K562 (cell line): ENCODE measurements at regions not wholly inside any gene's neighbourhood (a gene's known extent, or its start where the extent isn't known, plus 50 kb on each side); places are given as distances from the start of the nearest gene placed in this dataset.

Source experiments
- ATAC-seq: fragments of 200-7000 bp; cut with Tn5 transposase; 3 replicates; pipeline ENCODE4 v1.9.1; 2020; ENCODE audit warnings: moderate library complexity
- BruUV-seq: library from RNA; stranded (reverse); fragments of 400-500 nt; replicated peaks from 2 replicates; lab custom pipeline; 2021; lab: Mats Ljungman, UMichigan
- CTCF ChIA-PET: fragments of 300-600 bp; formaldehyde crosslinking; extraction: SDS; loops from one replicate; lab custom pipeline; 2021; ENCODE audit warnings: low intra/inter-chr PET ratio; lab: Yijun Ruan, JAX
- POLR2A ChIA-PET: fragments of 300-600, 350-650 bp; sonication (Branson Sonifier 250); formaldehyde crosslinking; extraction: SDS; loops from one replicate; lab custom pipeline; 2021; ENCODE audit warnings: antibody characterized with exemption, inconsistent platforms; lab: Yijun Ruan, JAX
- DNase-seq, 4 experiments: peaks; one replicate each; pipeline versions ENCODE4 v3.0.0 to v3.0.0-alpha.2; 2011 to 2018; ENCODE audit warnings: low spot score in 3 of 4, mixed read lengths in 3 of 4; ENCODE audit errors: extremely low read depth in 1 of 4
- FAIRE-seq: peaks from 2 replicates; lab custom pipeline; 2011; peaks lifted over from hg19 to GRCh38; lab: Jason Lieb, UNC
- H2AFZ ChIP-seq: 2 replicates; pipeline ENCODE4 v1.6.0; 2011; ENCODE audit warnings: low read depth, low read length, control low read depth, inconsistent platforms
- H3K27ac ChIP-seq: fragments of 200-600 bp; 3 replicates; pipeline ENCODE4 v1.8.0; 2011; ENCODE audit warnings: low read depth, mild to moderate bottlenecking, control low read depth, inconsistent platforms, low read length, moderate library complexity, mixed read lengths; ENCODE audit errors: extremely low read depth
- H3K27me3 ChIP-seq, 2 experiments: fragments of 300-600 bp in 1 of 2; 2 replicates in 1 of 2; 3 replicates in 1 of 2; pipeline versions ENCODE4 v1.6.0 to v1.8.0; 2011; ENCODE audit warnings: inconsistent platforms in 2 of 2, low read length in 2 of 2, mild to moderate bottlenecking in 1 of 2, mixed read lengths in 1 of 2, moderate library complexity in 1 of 2; ENCODE audit not compliant: control insufficient read depth in 2 of 2, insufficient read depth in 2 of 2
- H3K36me3 ChIP-seq: fragments of 300-600 bp; 3 replicates; pipeline ENCODE4 v1.8.0; 2011; ENCODE audit warnings: mild to moderate bottlenecking, low read length, inconsistent platforms; ENCODE audit not compliant: control insufficient read depth, insufficient read depth
- H3K4me1 ChIP-seq, 2 experiments: fragments of 200-600 bp in 1 of 2; replicated peaks in 1 of 2; 2 replicates in 1 of 2; 3 replicates in 1 of 2; pipeline versions ENCODE4 v1.5.1 to v1.8.0; 2011; ENCODE audit warnings: inconsistent platforms in 2 of 2, low read length in 2 of 2, mild to moderate bottlenecking in 1 of 2, mixed read lengths in 1 of 2, moderate library complexity in 1 of 2; ENCODE audit not compliant: control insufficient read depth in 2 of 2, insufficient read depth in 2 of 2
- H3K4me2 ChIP-seq: 2 replicates; pipeline ENCODE4 v1.6.1; 2011; ENCODE audit warnings: low read length, control low read depth, inconsistent platforms, mixed read lengths; ENCODE audit not compliant: insufficient read depth
- H3K4me3 ChIP-seq: fragments of 200-600 bp; sonication (generic), shearing (Covaris generic); 2 replicates; pipeline ENCODE4 v1.5.1; 2016; ENCODE audit warnings: control low read depth, inconsistent platforms
- H3K79me2 ChIP-seq: fragments of 200-600 bp; 3 replicates; pipeline ENCODE4 v1.8.0; 2011; ENCODE audit warnings: low read length, inconsistent platforms; ENCODE audit not compliant: control insufficient read depth, insufficient read depth
- H3K9ac ChIP-seq, 2 experiments: 2 replicates each; pipeline versions ENCODE4 v1.6.0 to v1.6.1; 2011; ENCODE audit warnings: low read depth in 2 of 2, low read length in 2 of 2, control low read depth in 1 of 2, inconsistent platforms in 1 of 2, mild to moderate bottlenecking in 1 of 2, mixed read lengths in 1 of 2; ENCODE audit not compliant: insufficient read depth in 1 of 2
- H3K9me1 ChIP-seq: one replicate; pipeline ENCODE4 v1.6.0; 2011; ENCODE audit warnings: inconsistent platforms, mild to moderate bottlenecking, low read length, moderate library complexity; ENCODE audit not compliant: control insufficient read depth, insufficient read depth
- H3K9me3 ChIP-seq: replicated peaks from 2 replicates; pipeline ENCODE4 v1.5.1; 2011; ENCODE audit warnings: low read depth, low read length, inconsistent platforms; ENCODE audit not compliant: control insufficient read depth, insufficient read depth
- H4K20me1 ChIP-seq: replicated peaks from 2 replicates; pipeline ENCODE4 v1.6.1; 2011; ENCODE audit warnings: low read length, inconsistent platforms, mixed read lengths; ENCODE audit not compliant: control insufficient read depth, insufficient read depth
- CREB3 ChIP-seq: fragments of 450-650 bp; conservative IDR thresholded peaks from 2 replicates; pipeline ENCODE4 v1.6.1; 2016; ENCODE audit warnings: missing genetic modification characterization, low read depth, mild to moderate bottlenecking, missing compliant biosample characterization, moderate library complexity
- GMEB1 ChIP-seq: fragments of 250-450 bp; sonication (Bioruptor Pico); IDR thresholded peaks from 2 replicates; pipeline ENCODE4 v1.4.0; 2020; ENCODE audit warnings: mild to moderate bottlenecking
- HNRNPH1 ChIP-seq: fragments of 200-400 bp; formaldehyde crosslinking; optimal IDR thresholded peaks from 2 replicates; pipeline ENCODE3; 2017; ENCODE audit warnings: low read depth, mild to moderate bottlenecking, low read length, moderate library complexity
- KDM1A ChIP-seq, 2 experiments: fragments of 450-650 bp; IDR thresholded peaks; 2 replicates each; pipeline ENCODE4 v1.6.1; 2016; ENCODE audit warnings: mild to moderate bottlenecking in 2 of 2
- NR2C1 ChIP-seq, 2 experiments: fragments of 450-650 bp; IDR thresholded peaks; 2 replicates each; pipeline ENCODE4 v1.6.1; 2017; ENCODE audit warnings: mild to moderate bottlenecking in 2 of 2, antibody characterized with exemption in 1 of 2, inconsistent platforms in 1 of 2, missing compliant biosample characterization in 1 of 2, missing genetic modification characterization in 1 of 2
- SREBF2 ChIP-seq: sonication (generic); formaldehyde crosslinking; IDR thresholded peaks from 2 replicates; pipeline ENCODE4 v1.4.0; 2020; ENCODE audit warnings: mild to moderate bottlenecking, missing genetic modification reagents
- TSC22D4 ChIP-seq: fragments of 450-650 bp; IDR thresholded peaks from 2 replicates; pipeline ENCODE4 v1.6.1; 2016; ENCODE audit warnings: missing genetic modification characterization, missing biosample characterization, control low read depth
- ZC3H11A ChIP-seq: IDR thresholded peaks from 2 replicates; pipeline ENCODE4 v1.6.1; 2012; ENCODE audit warnings: low read depth, low read length, improper control_type of control experiment
- ZNF311 ChIP-seq: fragments of 250-450 bp; sonication (Bioruptor Pico); IDR thresholded peaks from 2 replicates; pipeline ENCODE4 v1.4.0; 2020; ENCODE audit warnings: mild to moderate bottlenecking, moderate library complexity
- WGBS: fragments of 100-300 bp; shearing (Covaris generic); methylation state at CpG from one replicate; pipeline ENCODE4 v1.1.6; 2016; ENCODE audit warnings: low coverage, mixed read lengths; ENCODE audit not compliant: insufficient coverage; ENCODE audit errors: missing lambda C conversion rate; 5-methylcytosine and 5-hydroxymethylcytosine counted together
- in situ Hi-C: fragments of 300-500 bp; cut with MboI; formaldehyde crosslinking; loops from 4 replicates; pipeline ENCODE4 v1.15.0; 2018; ENCODE audit warnings: inconsistent platforms, mixed read lengths
- intact Hi-C: fragments of 100-400 bp; cut with micrococcal nuclease; formaldehyde crosslinking; loops from 2 replicates; pipeline ENCODE4 v1.14.2; 2022

GRCh38 chr20:40457404-40457803 is 231.6 kb downstream of the MAFB start:
- Histone ChIP-seq H3K27me3 (no peaks in the 10 kb centered on the region), H3K4me3 (no peak overlapping the region), H2AFZ (no peak overlapping the region), H4K20me1 (no peaks in the 10 kb centered on the region), H3K4me2 (no peak overlapping the region), H3K36me3 (no peaks in the 10 kb centered on the region), H3K9me3 (no peaks in the 10 kb centered on the region), H3K27ac (no peak overlapping the region), H3K79me2 (no peaks in the 10 kb centered on the region), H3K9me1 (no peaks in the 10 kb centered on the region), H3K4me1 (no peaks in the 10 kb centered on the region), H3K9ac (no peak overlapping the region)
- no peak for ATAC-seq
- no peak for FAIRE-seq
- POLR2A ChIA-PET = no interaction called here
- in situ Hi-C loops = no loop called here
- TF ChIP-seq HNRNPH1 (no peak), ZNF311 (CRISPR knock-in tag) (no peak), GMEB1 (CRISPR knock-in tag) (no peak), TSC22D4 (tag) (no peak), KDM1A (IDR thresholded peaks at IDR 0.05) (no peak), ZC3H11A (no peak), SREBF2 (CRISPR knock-in tag) (no peak), CREB3 (tag) (no peak), NR2C1 (IDR thresholded peaks at IDR 0.05) (no peak), NR2C1 (tag; IDR thresholded peaks at IDR 0.05) (no peak)
- CTCF ChIA-PET = no interaction called here
- WGBS = 3% methylated on average over 3 of the region's 3 CpGs
- no peak for DNase-seq
- intact Hi-C loops = no loop called here
- BruUV-seq = no TSS peak
